Neural progenitor cell (in vitro differentiated cells): ENCODE measurements at regions not wholly inside any gene's neighbourhood (a gene's known extent, or its start where the extent isn't known, plus 50 kb on each side); places are given as distances from the start of the nearest gene placed in this dataset.

Source experiments
- EZH2 ChIP-seq: fragments of 200-600 bp; sonication (generic); IDR thresholded peaks from 2 replicates; pipeline ENCODE4 v1.6.1; 2017; ENCODE audit warnings: antibody characterized with exemption, mild to moderate bottlenecking, moderate library complexity
- EZH2phosphoT487 ChIP-seq: fragments of 200-600 bp; sonication (generic); IDR thresholded peaks from 2 replicates; pipeline ENCODE4 v1.6.1; 2017; ENCODE audit warnings: antibody characterized with exemption

GRCh38 chr15:22227411-22228100 is 147.2 kb downstream of the OR4M2 start:
- no peak for TF ChIP-seq EZH2phosphoT487
- no peak for TF ChIP-seq EZH2
